ENCODE measurements at regions not wholly inside any gene's neighbourhood (a gene's known extent, or its start where the extent isn't known, plus 50 kb on each side); places are given as distances from the start of the nearest gene placed in this dataset.

- no peak overlapping the region for H3K9ac ChIP-seq (ENCODE audit: insufficient read depth, low read depth, low read length)
- in situ Hi-C loops (cut with HindIII; ENCODE audit: extremely low pct_ligation_motif_present, low pct_unique_long_range_greater_than_20kb), result no loop called here
- H3K4me1 ChIP-seq (ENCODE audit: insufficient read depth, low read length), result no peaks in the 10 kb centered on the region
- no peak overlapping the region for H3K4me2 ChIP-seq (ENCODE audit: low read depth, low read length)
- FAIRE-seq (no peak), ATAC-seq (no peak), DNase-seq (ENCODE audit: low spot score) (no peak)
- WGBS (ENCODE audit: low lambda C conversion rate), result 6% methylated on average over 2 of the region's 3 CpGs
- TF ChIP-seq CAMTA2 (CRISPR knock-in tag; IDR thresholded peaks at IDR 0.05; ENCODE audit: borderline replicate concordance), result no peak
- TF ChIP-seq TCF7 (IDR thresholded peaks at IDR 0.05; ENCODE audit: low read depth), result no peak
- TF ChIP-seq TSC22D2 (CRISPR knock-in tag; IDR thresholded peaks at IDR 0.05; ENCODE audit: borderline replicate concordance), result no peak
- TF ChIP-seq, protein P1, sequence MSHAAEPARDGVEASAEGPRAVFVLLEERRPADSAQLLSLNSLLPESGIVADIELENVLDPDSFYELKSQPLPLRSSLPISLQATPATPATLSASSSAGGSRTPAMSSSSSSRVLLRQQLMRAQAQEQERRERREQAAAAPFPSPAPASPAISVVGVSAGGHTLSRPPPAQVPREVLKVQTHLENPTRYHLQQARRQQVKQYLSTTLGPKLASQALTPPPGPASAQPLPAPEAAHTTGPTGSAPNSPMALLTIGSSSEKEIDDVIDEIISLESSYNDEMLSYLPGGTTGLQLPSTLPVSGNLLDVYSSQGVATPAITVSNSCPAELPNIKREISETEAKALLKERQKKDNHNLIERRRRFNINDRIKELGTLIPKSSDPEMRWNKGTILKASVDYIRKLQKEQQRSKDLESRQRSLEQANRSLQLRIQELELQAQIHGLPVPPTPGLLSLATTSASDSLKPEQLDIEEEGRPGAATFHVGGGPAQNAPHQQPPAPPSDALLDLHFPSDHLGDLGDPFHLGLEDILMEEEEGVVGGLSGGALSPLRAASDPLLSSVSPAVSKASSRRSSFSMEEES (CRISPR knock-in tag; IDR thresholded peaks at IDR 0.05), result no peak
- no peak for TF ChIP-seq CC2D1A (CRISPR knock-in tag; IDR thresholded peaks at IDR 0.05)
- TF ChIP-seq ZNF235 (CRISPR knock-in tag; IDR thresholded peaks at IDR 0.05; ENCODE audit: borderline replicate concordance), result no peak
- no peaks in the 10 kb centered on the region for H4K20me1 ChIP-seq (ENCODE audit: insufficient read depth, low read length)
- POLR2A ChIA-PET, result no interaction called here
- H3K36me3 ChIP-seq (replicated peaks in 1 of 2; ENCODE audit: control insufficient read depth in 1 of 2, insufficient read depth in 2 of 2, low read length in 2 of 2), result no peaks in the 10 kb centered on the region
- BruUV-seq (replicated peaks), result no TSS peak
- H3K9me3 ChIP-seq (ENCODE audit: low read length), result no peaks in the 10 kb centered on the region
- no peak overlapping the region for H3K4me3 ChIP-seq (replicated peaks in 1 of 3; ENCODE audit: insufficient read depth in 1 of 3, low read depth in 2 of 3, low read length in 3 of 3)
- H2AFZ ChIP-seq (ENCODE audit: low read length), result no peak overlapping the region
- H3K27me3 ChIP-seq (ENCODE audit: control insufficient read depth in 1 of 2, insufficient read depth in 2 of 2, low read length in 2 of 2), result peaks cover 0 to 44% of the 10 kb centered on the region in 2 experiments; a peak in 4 of 5 replicates
- no peaks in the 10 kb centered on the region for H3K79me2 ChIP-seq (ENCODE audit: insufficient read depth, low read length)
- intact Hi-C loops (cut with micrococcal nuclease; ENCODE audit: unreplicated experiment), result no loop called here
- H3K27ac ChIP-seq (ENCODE audit: extremely low read length, insufficient read depth, low read length), result no peak overlapping the region
- CTCF ChIA-PET (ENCODE audit: low intra/inter-chr PET ratio, low total read pairs), result no interaction called here
Measured at GRCh38 chr2:71949537-71949798, 198.2 kb downstream of the CYP26B1 start.

- H4K20me1 ChIP-seq (ENCODE audit: insufficient read depth, low read length), result no peaks in the 10 kb centered on the region
- H3K79me2 ChIP-seq (ENCODE audit: insufficient read depth, low read length), result no peaks in the 10 kb centered on the region
- H3K27ac ChIP-seq (ENCODE audit: extremely low read length, insufficient read depth, low read length), result no peak overlapping the region
- FAIRE-seq (no peak), DNase-seq (ENCODE audit: low spot score) (no peak), ATAC-seq (no peak)
- intact Hi-C loops (cut with micrococcal nuclease; ENCODE audit: unreplicated experiment) (no loop called here), in situ Hi-C loops (cut with HindIII; ENCODE audit: extremely low pct_ligation_motif_present, low pct_unique_long_range_greater_than_20kb) (no loop called here)
- H3K4me1 ChIP-seq (ENCODE audit: insufficient read depth, low read length), result no peaks in the 10 kb centered on the region
- H3K4me2 ChIP-seq (ENCODE audit: low read depth, low read length), result no peak overlapping the region
- H3K9me3 ChIP-seq (ENCODE audit: low read length), result no peaks in the 10 kb centered on the region
- WGBS (ENCODE audit: low lambda C conversion rate), result 43% methylated on average over 11 of the region's 11 CpGs
- no peaks in the 10 kb centered on the region for H3K36me3 ChIP-seq (replicated peaks in 1 of 2; ENCODE audit: control insufficient read depth in 1 of 2, insufficient read depth in 2 of 2, low read length in 2 of 2)
- ChIA-PET POLR2A (no interaction called here), CTCF (ENCODE audit: low intra/inter-chr PET ratio, low total read pairs) (no interaction called here)
- H3K27me3 ChIP-seq (ENCODE audit: control insufficient read depth in 1 of 2, insufficient read depth in 2 of 2, low read length in 2 of 2), result peaks cover 0 to 49% of the 10 kb centered on the region in 2 experiments; a peak in 4 of 5 replicates
- H3K9ac ChIP-seq (ENCODE audit: insufficient read depth, low read depth, low read length), result no peak overlapping the region
- no TSS peak for BruUV-seq (replicated peaks)
- no peak overlapping the region for H2AFZ ChIP-seq (ENCODE audit: low read length)
- H3K4me3 ChIP-seq (replicated peaks in 1 of 3; ENCODE audit: insufficient read depth in 1 of 3, low read depth in 2 of 3, low read length in 3 of 3), result no peak overlapping the region
- TF ChIP-seq, protein P2, sequence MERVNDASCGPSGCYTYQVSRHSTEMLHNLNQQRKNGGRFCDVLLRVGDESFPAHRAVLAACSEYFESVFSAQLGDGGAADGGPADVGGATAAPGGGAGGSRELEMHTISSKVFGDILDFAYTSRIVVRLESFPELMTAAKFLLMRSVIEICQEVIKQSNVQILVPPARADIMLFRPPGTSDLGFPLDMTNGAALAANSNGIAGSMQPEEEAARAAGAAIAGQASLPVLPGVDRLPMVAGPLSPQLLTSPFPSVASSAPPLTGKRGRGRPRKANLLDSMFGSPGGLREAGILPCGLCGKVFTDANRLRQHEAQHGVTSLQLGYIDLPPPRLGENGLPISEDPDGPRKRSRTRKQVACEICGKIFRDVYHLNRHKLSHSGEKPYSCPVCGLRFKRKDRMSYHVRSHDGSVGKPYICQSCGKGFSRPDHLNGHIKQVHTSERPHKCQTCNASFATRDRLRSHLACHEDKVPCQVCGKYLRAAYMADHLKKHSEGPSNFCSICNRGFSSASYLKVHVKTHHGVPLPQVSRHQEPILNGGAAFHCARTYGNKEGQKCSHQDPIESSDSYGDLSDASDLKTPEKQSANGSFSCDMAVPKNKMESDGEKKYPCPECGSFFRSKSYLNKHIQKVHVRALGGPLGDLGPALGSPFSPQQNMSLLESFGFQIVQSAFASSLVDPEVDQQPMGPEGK (CRISPR knock-in tag; IDR thresholded peaks at IDR 0.05), result no peak
- no peak for TF ChIP-seq SYNCRIP (IDR thresholded peaks at IDR 0.05; ENCODE audit: insufficient read depth, low read depth, low read length)
- TF ChIP-seq, protein P3, sequence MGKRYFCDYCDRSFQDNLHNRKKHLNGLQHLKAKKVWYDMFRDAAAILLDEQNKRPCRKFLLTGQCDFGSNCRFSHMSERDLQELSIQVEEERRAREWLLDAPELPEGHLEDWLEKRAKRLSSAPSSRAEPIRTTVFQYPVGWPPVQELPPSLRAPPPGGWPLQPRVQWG (CRISPR knock-in tag; IDR thresholded peaks at IDR 0.05; ENCODE audit: borderline replicate concordance, low read depth), result no peak
- TF ChIP-seq NFKB2 (CRISPR knock-in tag; IDR thresholded peaks at IDR 0.05; ENCODE audit: borderline replicate concordance), result no peak
- no peak for TF ChIP-seq HHEX (CRISPR knock-in tag; IDR thresholded peaks at IDR 0.05)
Measured at GRCh38 chr2:71948781-71949536, 198.7 kb downstream of the CYP26B1 start.

All from HepG2 (cell line).